PFSK-1 (cell line): ENCODE measurements at regions not wholly inside any gene's neighbourhood (a gene's known extent, or its start where the extent isn't known, plus 50 kb on each side); places are given as distances from the start of the nearest gene placed in this dataset.

Experiments
- FOXP2 ChIP-seq: optimal IDR thresholded peaks from 2 replicates; pipeline ENCODE3; 2011; ENCODE audit warnings: borderline replicate concordance, control low read depth, inconsistent platforms; ENCODE audit not compliant: insufficient read depth; ENCODE audit errors: extremely low read length, extremely low read depth
- POLR2AphosphoS5 ChIP-seq: IDR thresholded peaks from 2 replicates; pipeline ENCODE4 v1.6.1; 2012; ENCODE audit warnings: low read depth, mild to moderate bottlenecking, control low read depth, low read length, moderate library complexity
- SIN3A ChIP-seq: IDR thresholded peaks from 2 replicates; pipeline ENCODE4 v1.6.1; 2012; ENCODE audit warnings: mild to moderate bottlenecking, low read length, moderate library complexity, borderline replicate concordance; ENCODE audit not compliant: insufficient read depth
- TAF1 ChIP-seq: IDR thresholded peaks from 2 replicates; pipeline ENCODE4 v1.6.1; 2012; ENCODE audit warnings: low read length, control low read depth, borderline replicate concordance; ENCODE audit not compliant: insufficient read depth
- TF ChIP-seq, protein P1 (sequence below), 2 experiments: IDR thresholded peaks; 2 replicates each; pipeline versions ENCODE4 v1.6.1 to v1.8.0; 2011 to 2012; ENCODE audit warnings: low read depth in 2 of 2, low read length in 2 of 2, control low read depth in 1 of 2, inconsistent platforms in 1 of 2, mild to moderate bottlenecking in 1 of 2, moderate library complexity in 1 of 2; ENCODE audit not compliant: insufficient read depth in 1 of 2

DNA sequence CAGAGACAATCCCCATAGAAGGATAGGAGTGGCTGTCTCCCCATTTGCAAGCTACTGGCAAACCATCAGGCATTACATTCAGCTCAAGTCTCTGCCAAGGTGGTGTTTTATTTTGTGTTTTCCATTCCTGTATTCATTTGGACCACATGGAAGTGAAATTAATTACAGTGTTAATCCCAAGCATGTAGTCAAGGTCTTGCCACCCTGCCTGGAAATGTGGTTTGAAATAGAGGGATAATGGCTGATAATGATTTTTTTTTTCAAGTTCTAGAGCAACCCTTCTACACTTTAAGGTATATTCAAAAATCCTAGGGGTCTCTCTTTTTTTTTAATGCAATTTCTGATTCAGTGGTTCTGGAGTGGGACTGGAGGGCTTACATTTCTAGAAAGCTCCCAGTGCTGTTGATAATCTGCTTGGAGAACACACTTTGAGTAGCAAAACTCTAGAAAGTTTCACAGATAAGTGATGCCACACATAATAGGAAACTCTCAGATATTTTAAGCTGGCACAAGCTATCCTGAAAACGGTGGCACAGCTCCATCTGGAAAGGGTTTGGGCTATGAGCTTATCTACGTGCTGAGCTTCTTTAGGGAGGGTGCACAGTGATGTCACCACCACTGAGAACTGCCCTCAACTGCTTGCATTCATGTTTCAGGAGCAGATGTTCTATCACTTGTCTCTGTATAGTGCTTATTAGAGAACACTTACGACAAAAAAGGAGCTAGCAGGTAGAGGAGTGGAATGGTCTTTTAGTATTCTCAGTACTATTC lies 140.1 kb upstream of the IL12A start:
- no peak for TF ChIP-seq SIN3A
- TF ChIP-seq, protein P1, sequence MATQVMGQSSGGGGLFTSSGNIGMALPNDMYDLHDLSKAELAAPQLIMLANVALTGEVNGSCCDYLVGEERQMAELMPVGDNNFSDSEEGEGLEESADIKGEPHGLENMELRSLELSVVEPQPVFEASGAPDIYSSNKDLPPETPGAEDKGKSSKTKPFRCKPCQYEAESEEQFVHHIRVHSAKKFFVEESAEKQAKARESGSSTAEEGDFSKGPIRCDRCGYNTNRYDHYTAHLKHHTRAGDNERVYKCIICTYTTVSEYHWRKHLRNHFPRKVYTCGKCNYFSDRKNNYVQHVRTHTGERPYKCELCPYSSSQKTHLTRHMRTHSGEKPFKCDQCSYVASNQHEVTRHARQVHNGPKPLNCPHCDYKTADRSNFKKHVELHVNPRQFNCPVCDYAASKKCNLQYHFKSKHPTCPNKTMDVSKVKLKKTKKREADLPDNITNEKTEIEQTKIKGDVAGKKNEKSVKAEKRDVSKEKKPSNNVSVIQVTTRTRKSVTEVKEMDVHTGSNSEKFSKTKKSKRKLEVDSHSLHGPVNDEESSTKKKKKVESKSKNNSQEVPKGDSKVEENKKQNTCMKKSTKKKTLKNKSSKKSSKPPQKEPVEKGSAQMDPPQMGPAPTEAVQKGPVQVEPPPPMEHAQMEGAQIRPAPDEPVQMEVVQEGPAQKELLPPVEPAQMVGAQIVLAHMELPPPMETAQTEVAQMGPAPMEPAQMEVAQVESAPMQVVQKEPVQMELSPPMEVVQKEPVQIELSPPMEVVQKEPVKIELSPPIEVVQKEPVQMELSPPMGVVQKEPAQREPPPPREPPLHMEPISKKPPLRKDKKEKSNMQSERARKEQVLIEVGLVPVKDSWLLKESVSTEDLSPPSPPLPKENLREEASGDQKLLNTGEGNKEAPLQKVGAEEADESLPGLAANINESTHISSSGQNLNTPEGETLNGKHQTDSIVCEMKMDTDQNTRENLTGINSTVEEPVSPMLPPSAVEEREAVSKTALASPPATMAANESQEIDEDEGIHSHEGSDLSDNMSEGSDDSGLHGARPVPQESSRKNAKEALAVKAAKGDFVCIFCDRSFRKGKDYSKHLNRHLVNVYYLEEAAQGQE (IDR thresholded peaks at IDR 0.05; ENCODE audit: insufficient read depth in 1 of 2, low read depth in 2 of 2, low read length in 2 of 2): no peak

- TF ChIP-seq TAF1 (no peak), POLR2AphosphoS5 (no peak), SIN3A (no peak), FOXP2 (no peak)
- TF ChIP-seq, protein P1 (IDR thresholded peaks at IDR 0.05; ENCODE audit: insufficient read depth in 1 of 2, low read depth in 2 of 2, low read length in 2 of 2): no peak
These were observed 138.2 kb upstream of the IL12A start for GRCh38 chr3:159850481-159850880.

DNA sequence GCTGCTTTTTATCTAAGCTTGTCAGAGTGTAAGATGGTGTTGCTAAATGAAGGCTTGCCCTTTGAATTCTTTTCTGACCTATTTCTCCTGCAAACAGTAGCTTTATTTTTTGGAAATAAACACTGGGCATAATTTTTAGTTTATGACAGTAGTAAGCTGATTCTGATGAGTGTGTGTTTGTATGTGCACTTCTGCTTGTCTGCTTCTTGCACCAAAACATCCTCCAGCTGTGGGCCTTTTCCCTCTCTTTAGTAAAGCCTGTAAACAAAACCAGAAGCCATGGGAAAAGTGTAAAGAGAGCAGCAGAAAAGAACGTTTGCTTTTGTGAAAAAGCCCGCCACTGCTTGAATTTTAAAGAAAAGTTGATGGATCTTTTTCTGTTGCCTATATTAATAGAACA lies 136.4 kb upstream of the IL12A start:
- TF ChIP-seq, protein P1 (IDR thresholded peaks at IDR 0.05; ENCODE audit: insufficient read depth in 1 of 2, low read depth in 2 of 2, low read length in 2 of 2): no peak
- TF ChIP-seq TAF1 (no peak), FOXP2 (no peak), POLR2AphosphoS5 (no peak), SIN3A (no peak)

GRCh38 chr3:159852821-159853505 lies 135.7 kb upstream of the IL12A start:
- TF ChIP-seq TAF1 (no peak), SIN3A (no peak), FOXP2 (no peak), POLR2AphosphoS5 (no peak)
- TF ChIP-seq, protein P1 (IDR thresholded peaks at IDR 0.05; ENCODE audit: insufficient read depth in 1 of 2, low read depth in 2 of 2, low read length in 2 of 2): no peak
